HCT116 (cell line): ENCODE measurements at regions not wholly inside any gene's neighbourhood (a gene's known extent, or its start where the extent isn't known, plus 50 kb on each side); places are given as distances from the start of the nearest gene placed in this dataset.

Experiments used
- ATAC-seq: fragments of 200-7000 bp; cut with Tn5 transposase; 2 replicates; pipeline ENCODE4 v1.9.1; 2020; ENCODE audit warnings: mild to moderate bottlenecking, moderate library complexity
- BruUV-seq: library from RNA; stranded (reverse); fragments of 400-500 nt; replicated peaks from 2 replicates; lab custom pipeline; 2021; lab: Mats Ljungman, UMichigan
- CTCF ChIA-PET: fragments of 300-600 bp; sonication (Branson Sonifier 250); formaldehyde crosslinking; loops from one replicate; lab custom pipeline; 2021; ENCODE audit warnings: antibody characterized with exemption; lab: Charles Lee
- POLR2A ChIA-PET: fragments of 300-600, 350-600 bp; sonication (Branson Sonifier 250); formaldehyde crosslinking; loops from one replicate; lab custom pipeline; 2021; ENCODE audit warnings: antibody characterized with exemption; lab: Charles Lee
- RAD21 ChIA-PET, 2 experiments: fragments of 300-600 bp; sonication (Branson Sonifier 250); formaldehyde crosslinking; loops; one replicate each; lab custom pipeline; 2023; ENCODE audit warnings: low total read pairs in 2 of 2; ENCODE audit not compliant: uncharacterized antibody in 2 of 2, unreplicated experiment in 2 of 2, low non-redundant PET in 1 of 2; lab: Charles Lee
- DNase-seq: peaks from one replicate; pipeline ENCODE4 v3.0.0-alpha.2; 2010; ENCODE audit warnings: low read depth, low spot score
- H2AFZ ChIP-seq: fragments of 200-600 bp; shearing (Covaris generic), sonication (generic); 2 replicates; pipeline ENCODE4 v1.6.1; 2017; ENCODE audit warnings: low read depth, mixed run types, mixed read lengths, antibody characterized with exemption, low read length; ENCODE audit not compliant: poor library complexity, severe bottlenecking
- H3K27ac ChIP-seq: 2 replicates; pipeline ENCODE4 v1.5.1; 2012; ENCODE audit warnings: low read depth, low read length
- H3K27me3 ChIP-seq: fragments of 200-600 bp; sonication (generic); 2 replicates; pipeline ENCODE4 v1.6.1; 2016; ENCODE audit warnings: mixed run types, low read length, mixed read lengths; ENCODE audit not compliant: insufficient read depth
- H3K36me3 ChIP-seq, 2 experiments: fragments of 200-500 bp in 1 of 2; fragments of 200-600 bp in 1 of 2; sonication (Bioruptor generic) in 1 of 2; sonication (generic) in 1 of 2; 2 replicates each; pipeline versions ENCODE4 v1.5.1 to v1.6.1; 2014 to 2016; ENCODE audit warnings: low read length in 2 of 2, inconsistent platforms in 1 of 2, mixed read lengths in 1 of 2, mixed run types in 1 of 2; ENCODE audit not compliant: insufficient read depth in 2 of 2, control insufficient read depth in 1 of 2
- H3K4me1 ChIP-seq, 2 experiments: fragments of 200-600 bp in 1 of 2; sonication (generic) in 1 of 2; 2 replicates each; pipeline versions ENCODE4 v1.5.1 to v1.6.1; 2012 to 2017; ENCODE audit warnings: low read length in 2 of 2, inconsistent platforms in 1 of 2, mild to moderate bottlenecking in 1 of 2, mixed read lengths in 1 of 2, mixed run types in 1 of 2, moderate library complexity in 1 of 2; ENCODE audit not compliant: insufficient read depth in 2 of 2, control insufficient read depth in 1 of 2
- H3K4me2 ChIP-seq: fragments of 200-600 bp; sonication (generic); 2 replicates; pipeline ENCODE4 v1.6.1; 2017; ENCODE audit warnings: mixed run types, low read length, mixed read lengths
- H3K4me3 ChIP-seq, 2 experiments: fragments of 200-600 bp in 1 of 2; sonication (generic) in 1 of 2; replicated peaks in 1 of 2; 2 replicates each; pipeline ENCODE4 v1.5.1; 2011 to 2016; ENCODE audit warnings: low read length in 2 of 2, control low read depth in 1 of 2, low read depth in 1 of 2, mild to moderate bottlenecking in 1 of 2, mixed read lengths in 1 of 2, mixed run types in 1 of 2
- H3K79me2 ChIP-seq: fragments of 200-600 bp; sonication (generic); 2 replicates; pipeline ENCODE4 v1.6.1; 2017; ENCODE audit warnings: mild to moderate bottlenecking, mixed run types, low read length, moderate library complexity, mixed read lengths; ENCODE audit not compliant: insufficient read depth
- H3K9ac ChIP-seq: fragments of 200-600 bp; sonication (generic); 2 replicates; pipeline ENCODE4 v1.6.1; 2016; ENCODE audit warnings: low read length, mixed read lengths
- H3K9me2 ChIP-seq: fragments of 200-600 bp; sonication (generic), shearing (Covaris generic); 2 replicates; pipeline ENCODE4 v1.6.1; 2017; ENCODE audit warnings: mixed run types, mild to moderate bottlenecking, moderate library complexity; ENCODE audit not compliant: insufficient read depth
- H3K9me3 ChIP-seq, 2 experiments: fragments of 200-500 bp in 1 of 2; fragments of 200-600 bp in 1 of 2; sonication (Bioruptor generic) in 1 of 2; sonication (generic) in 1 of 2; 2 replicates each; pipeline ENCODE4 v1.6.1; 2014 to 2017; ENCODE audit warnings: low read length in 2 of 2, mixed read lengths in 2 of 2, inconsistent platforms in 1 of 2, low read depth in 1 of 2, mild to moderate bottlenecking in 1 of 2, mixed run types in 1 of 2, moderate library complexity in 1 of 2; ENCODE audit not compliant: control insufficient read depth in 1 of 2, insufficient read depth in 1 of 2
- H4K20me1 ChIP-seq: fragments of 200-600 bp; sonication (generic), shearing (Covaris generic); 2 replicates; pipeline ENCODE4 v1.6.1; 2017; ENCODE audit warnings: mixed run types, mild to moderate bottlenecking, moderate library complexity; ENCODE audit not compliant: insufficient read depth
- CBX3 ChIP-seq: IDR thresholded peaks from 2 replicates; pipeline ENCODE4 v1.6.1; 2012; ENCODE audit warnings: low read depth
- EGR1 ChIP-seq: IDR thresholded peaks from 2 replicates; pipeline ENCODE4 v1.6.1; 2012; ENCODE audit warnings: low read depth
- EZH2 ChIP-seq: fragments of 200-600 bp; sonication (generic); IDR thresholded peaks from 2 replicates; pipeline ENCODE4 v1.6.1; 2017; ENCODE audit warnings: antibody characterized with exemption, mixed run types
- MAX ChIP-seq: IDR thresholded peaks from 2 replicates; pipeline ENCODE4 v1.6.1; 2012
- REST ChIP-seq: IDR thresholded peaks from 2 replicates; pipeline ENCODE4 v1.6.1; 2012; ENCODE audit warnings: low read depth
- SIN3A ChIP-seq: IDR thresholded peaks from 2 replicates; pipeline ENCODE4 v1.6.1; 2012; ENCODE audit warnings: low read depth
- SP1 ChIP-seq: IDR thresholded peaks from 2 replicates; pipeline ENCODE4 v1.6.1; 2012; ENCODE audit warnings: low read depth
- TCF7L2 ChIP-seq: IDR thresholded peaks from 2 replicates; pipeline ENCODE4 v1.7.0; 2011; ENCODE audit warnings: borderline replicate concordance, inconsistent platforms; ENCODE audit not compliant: insufficient read depth, insufficient read length; ENCODE audit errors: extremely low read depth
- YY1 ChIP-seq: IDR thresholded peaks from 2 replicates; pipeline ENCODE4 v1.6.1; 2011; ENCODE audit warnings: low read length, low read depth, moderate library complexity, mild to moderate bottlenecking; ENCODE audit not compliant: insufficient replicate concordance; ENCODE audit errors: extremely low read depth
- ZNF274 ChIP-seq: fragments of 200-500 bp; sonication (Bioruptor generic); IDR thresholded peaks from 2 replicates; pipeline ENCODE4 v1.6.1; 2014; ENCODE audit warnings: mild to moderate bottlenecking, low read depth, low read length, inconsistent platforms
- intact Hi-C: fragments of 100-400 bp; cut with micrococcal nuclease; formaldehyde crosslinking; loops from 2 replicates; pipeline ENCODE4 v1.10.0; 2022

- Histone ChIP-seq H3K4me1 (no peaks in the 10 kb centered on the region), H3K9me2 (no peaks in the 10 kb centered on the region), H3K9me3 (peaks cover 4 to 20% of the 10 kb centered on the region in 2 experiments; a peak in 1 of 4 replicates), H3K9ac (no peak overlapping the region), H3K36me3 (no peaks in the 10 kb centered on the region), H3K27ac (no peak overlapping the region), H2AFZ (no peak overlapping the region), H3K79me2 (no peaks in the 10 kb centered on the region), H3K4me3 (no peak overlapping the region), H4K20me1 (no peaks in the 10 kb centered on the region), H3K27me3 (no peaks in the 10 kb centered on the region), H3K4me2 (no peak overlapping the region)
- TF ChIP-seq EGR1 = no peak
- TF ChIP-seq TCF7L2 = no peak
- no peak for TF ChIP-seq ZNF274
- TF ChIP-seq SIN3A = no peak
- no peak for TF ChIP-seq SP1
- no peak for TF ChIP-seq YY1
- TF ChIP-seq CBX3 = no peak
- no peak for TF ChIP-seq EZH2
- TF ChIP-seq MAX = no peak
- no peak for TF ChIP-seq REST
- no TSS peak for BruUV-seq
- intact Hi-C loops = no loop called here
- ChIA-PET CTCF (no interaction called here), POLR2A (no interaction called here), RAD21 (no interaction called here)
- DNase-seq = no peak
- ATAC-seq = no peak
These were observed 391.0 kb upstream of the CADM2 start for GRCh38 chr3:84567796-84568195.
